ENCODE measurements at regions not wholly inside any gene's neighbourhood (a gene's known extent, or its start where the extent isn't known, plus 50 kb on each side); places are given as distances from the start of the nearest gene placed in this dataset.

GRCh38 chr5:60274747-60275146 lies 381.2 kb upstream of the PDE4D start:
- TF ChIP-seq POLR2A (IDR thresholded peaks at IDR 0.05), result no peak
- TF ChIP-seq, protein P1, sequence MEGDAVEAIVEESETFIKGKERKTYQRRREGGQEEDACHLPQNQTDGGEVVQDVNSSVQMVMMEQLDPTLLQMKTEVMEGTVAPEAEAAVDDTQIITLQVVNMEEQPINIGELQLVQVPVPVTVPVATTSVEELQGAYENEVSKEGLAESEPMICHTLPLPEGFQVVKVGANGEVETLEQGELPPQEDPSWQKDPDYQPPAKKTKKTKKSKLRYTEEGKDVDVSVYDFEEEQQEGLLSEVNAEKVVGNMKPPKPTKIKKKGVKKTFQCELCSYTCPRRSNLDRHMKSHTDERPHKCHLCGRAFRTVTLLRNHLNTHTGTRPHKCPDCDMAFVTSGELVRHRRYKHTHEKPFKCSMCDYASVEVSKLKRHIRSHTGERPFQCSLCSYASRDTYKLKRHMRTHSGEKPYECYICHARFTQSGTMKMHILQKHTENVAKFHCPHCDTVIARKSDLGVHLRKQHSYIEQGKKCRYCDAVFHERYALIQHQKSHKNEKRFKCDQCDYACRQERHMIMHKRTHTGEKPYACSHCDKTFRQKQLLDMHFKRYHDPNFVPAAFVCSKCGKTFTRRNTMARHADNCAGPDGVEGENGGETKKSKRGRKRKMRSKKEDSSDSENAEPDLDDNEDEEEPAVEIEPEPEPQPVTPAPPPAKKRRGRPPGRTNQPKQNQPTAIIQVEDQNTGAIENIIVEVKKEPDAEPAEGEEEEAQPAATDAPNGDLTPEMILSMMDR (IDR thresholded peaks at IDR 0.05), result no peak
